Astrocyte of the cerebellum (primary cell): ENCODE measurements at regions not wholly inside any gene's neighbourhood (a gene's known extent, or its start where the extent isn't known, plus 50 kb on each side); places are given as distances from the start of the nearest gene placed in this dataset.

Experiments used
- DNase-seq: peaks from one replicate; pipeline ENCODE4 v3.0.0-alpha.2; 2011; ENCODE audit warnings: low read depth
- H3K4me3 ChIP-seq: 2 replicates; pipeline ENCODE4 v1.5.1; 2011; ENCODE audit warnings: mild to moderate bottlenecking, low read depth, low read length, moderate library complexity
- in situ Hi-C: cut with HindIII; loops from 2 replicates; pipeline ENCODE4 v1.10.0; 2017; ENCODE audit warnings: low sequenced_read_pairs
- TF ChIP-seq, protein P1 (sequence below): IDR thresholded peaks from 2 replicates; pipeline ENCODE4 v1.5.1; 2012; ENCODE audit warnings: low read length, low read depth, moderate library complexity, mild to moderate bottlenecking; ENCODE audit errors: missing control alignments

DNA sequence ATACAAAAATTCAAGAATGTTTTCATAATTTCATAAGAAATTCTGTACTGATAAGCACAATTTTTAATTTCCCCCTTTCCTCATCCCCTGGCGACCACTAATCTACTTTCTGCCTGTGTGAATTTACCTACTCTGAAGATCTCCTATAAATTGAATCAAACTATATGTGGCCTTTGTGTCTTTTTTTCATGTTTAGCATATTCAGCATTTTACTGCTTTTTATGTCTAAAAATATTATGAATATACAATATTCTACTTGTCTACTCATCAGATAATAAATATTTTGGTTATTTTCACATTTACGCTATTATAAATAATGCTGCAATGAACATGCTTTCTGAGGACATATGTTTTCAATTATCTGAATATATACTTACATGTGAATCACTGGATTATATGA lies 144.8 kb downstream of the CYLC2 start:
- no peak for DNase-seq
- no peak overlapping the region for H3K4me3 ChIP-seq
- TF ChIP-seq, protein P1, sequence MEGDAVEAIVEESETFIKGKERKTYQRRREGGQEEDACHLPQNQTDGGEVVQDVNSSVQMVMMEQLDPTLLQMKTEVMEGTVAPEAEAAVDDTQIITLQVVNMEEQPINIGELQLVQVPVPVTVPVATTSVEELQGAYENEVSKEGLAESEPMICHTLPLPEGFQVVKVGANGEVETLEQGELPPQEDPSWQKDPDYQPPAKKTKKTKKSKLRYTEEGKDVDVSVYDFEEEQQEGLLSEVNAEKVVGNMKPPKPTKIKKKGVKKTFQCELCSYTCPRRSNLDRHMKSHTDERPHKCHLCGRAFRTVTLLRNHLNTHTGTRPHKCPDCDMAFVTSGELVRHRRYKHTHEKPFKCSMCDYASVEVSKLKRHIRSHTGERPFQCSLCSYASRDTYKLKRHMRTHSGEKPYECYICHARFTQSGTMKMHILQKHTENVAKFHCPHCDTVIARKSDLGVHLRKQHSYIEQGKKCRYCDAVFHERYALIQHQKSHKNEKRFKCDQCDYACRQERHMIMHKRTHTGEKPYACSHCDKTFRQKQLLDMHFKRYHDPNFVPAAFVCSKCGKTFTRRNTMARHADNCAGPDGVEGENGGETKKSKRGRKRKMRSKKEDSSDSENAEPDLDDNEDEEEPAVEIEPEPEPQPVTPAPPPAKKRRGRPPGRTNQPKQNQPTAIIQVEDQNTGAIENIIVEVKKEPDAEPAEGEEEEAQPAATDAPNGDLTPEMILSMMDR, result no peak
- in situ Hi-C loops, result no loop called here

GRCh38 chr9:103152473-103152872 lies 157.3 kb downstream of the CYLC2 start:
- DNase-seq, result no peak
- H3K4me3 ChIP-seq, result no peak overlapping the region
- TF ChIP-seq, protein P1, result no peak
- in situ Hi-C loops, result no loop called here

GRCh38 chr9:103167530-103167929 lies 172.4 kb downstream of the CYLC2 start:
- in situ Hi-C loops, result no loop called here
- H3K4me3 ChIP-seq, result no peak overlapping the region
- TF ChIP-seq, protein P1, result no peak
- no peak for DNase-seq

GRCh38 chr9:103168254-103168653 lies 173.1 kb downstream of the CYLC2 start:
- no peak for DNase-seq

DNA sequence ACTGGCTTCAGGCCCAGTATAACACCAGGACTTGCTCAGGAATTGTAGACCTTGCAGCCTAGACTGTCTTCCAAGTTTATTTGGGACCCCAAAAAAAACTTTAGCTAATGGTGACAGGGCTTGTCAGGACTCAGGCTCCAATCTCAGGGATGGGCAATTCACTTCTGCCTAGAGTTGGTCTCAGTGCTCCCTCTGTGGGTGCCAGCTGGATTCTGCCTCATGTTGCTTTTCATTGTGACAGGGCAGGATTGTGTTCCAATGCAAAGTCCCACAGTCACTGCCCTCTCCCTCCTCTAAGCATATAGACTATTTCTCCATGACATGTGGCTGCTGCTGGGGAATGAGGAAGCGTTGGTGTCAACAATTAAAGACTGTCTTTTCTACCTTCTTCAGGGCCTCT lies 174.7 kb downstream of the CYLC2 start:
- no peak for DNase-seq
- in situ Hi-C loops, result no loop called here
- TF ChIP-seq, protein P1, result no peak

More at GRCh38 chr9:103168254-103168653, 173.1 kb downstream of the CYLC2 start:
- TF ChIP-seq, protein P1, result no peak
- no peak overlapping the region for H3K4me3 ChIP-seq
- in situ Hi-C loops, result no loop called here

GRCh38 chr9:103183701-103184171 lies 188.6 kb downstream of the CYLC2 start:
- no peak for DNase-seq
- TF ChIP-seq, protein P1, result no peak
- in situ Hi-C loops, result no loop called here
- H3K4me3 ChIP-seq, result no peak overlapping the region

More for the DNA sequence above, 174.7 kb downstream of the CYLC2 start:
- no peak overlapping the region for H3K4me3 ChIP-seq

GRCh38 chr9:103186959-103187358 lies 191.8 kb downstream of the CYLC2 start:
- TF ChIP-seq, protein P1, result no peak

More at GRCh38 chr9:103186959-103187358, 191.8 kb downstream of the CYLC2 start:
- H3K4me3 ChIP-seq, result no peak overlapping the region
- DNase-seq, result no peak
- in situ Hi-C loops, result no loop called here
